SU-DHL-6 (cell line): ENCODE measurements at regions not wholly inside any gene's neighbourhood (a gene's known extent, or its start where the extent isn't known, plus 50 kb on each side); places are given as distances from the start of the nearest gene placed in this dataset.

ENCODE experiments used
- H2AFZ ChIP-seq: fragments of 200-600 bp; sonication (generic); 2 replicates; pipeline ENCODE4 v1.6.1; 2014; ENCODE audit warnings: low read depth, mild to moderate bottlenecking, moderate library complexity, mixed read lengths, antibody characterized with exemption, low read length; ENCODE audit not compliant: severe bottlenecking
- H3F3A ChIP-seq: fragments of 200-600 bp; shearing (Covaris generic); 2 replicates; pipeline ENCODE4 v1.6.0; 2016; ENCODE audit warnings: antibody characterized with exemption, mild to moderate bottlenecking; ENCODE audit not compliant: insufficient read depth
- H3K27ac ChIP-seq: fragments of 200-600 bp; sonication (generic); 2 replicates; pipeline ENCODE4 v1.5.1; 2016; ENCODE audit warnings: low read depth, mild to moderate bottlenecking, low read length, moderate library complexity, mixed read lengths
- H3K27me3 ChIP-seq: fragments of 200-600 bp; sonication (generic), shearing (Covaris generic); 2 replicates; pipeline ENCODE4 v1.6.0; 2014; ENCODE audit warnings: mild to moderate bottlenecking, low read length
- H3K36me3 ChIP-seq: fragments of 200-600 bp; sonication (generic); 2 replicates; pipeline ENCODE4 v1.6.1; 2014; ENCODE audit warnings: mild to moderate bottlenecking, low read length, mixed read lengths
- H3K4me2 ChIP-seq: fragments of 300-600, 200-600 bp; shearing (Covaris generic), sonication (generic); 2 replicates; pipeline ENCODE4 v1.6.0; 2014; ENCODE audit warnings: low read length, low read depth, mild to moderate bottlenecking; ENCODE audit not compliant: poor library complexity, severe bottlenecking
- H3K4me3 ChIP-seq: fragments of 200-600 bp; sonication (generic); 2 replicates; pipeline ENCODE4 v1.5.1; 2014; ENCODE audit warnings: antibody characterized with exemption, low read length, mild to moderate bottlenecking, mixed read lengths; ENCODE audit not compliant: insufficient read depth, poor library complexity, severe bottlenecking
- H3K79me2 ChIP-seq: fragments of 200-600 bp; sonication (generic); 2 replicates; pipeline ENCODE4 v1.6.1; 2014; ENCODE audit warnings: mild to moderate bottlenecking, low read length, moderate library complexity; ENCODE audit not compliant: insufficient read depth
- H3K9ac ChIP-seq: fragments of 200-600 bp; sonication (generic); 2 replicates; pipeline ENCODE4 v1.7.0; 2014; ENCODE audit warnings: mild to moderate bottlenecking, low read length
- H3K9me2 ChIP-seq: fragments of 200-600 bp; sonication (generic); replicated peaks from 2 replicates; pipeline ENCODE4 v1.6.1; 2014; ENCODE audit warnings: low read length; ENCODE audit not compliant: insufficient read depth
- H3K9me3 ChIP-seq: fragments of 200-600 bp; sonication (generic); 2 replicates; pipeline ENCODE4 v1.6.1; 2014; ENCODE audit warnings: low read length, mixed read lengths; ENCODE audit not compliant: insufficient read depth
- H4K20me1 ChIP-seq: fragments of 200-600 bp; sonication (generic); 2 replicates; pipeline ENCODE4 v1.6.1; 2014; ENCODE audit warnings: low read depth, mild to moderate bottlenecking, antibody characterized with exemption, low read length, moderate library complexity, mixed read lengths
- EZH2phosphoT487 ChIP-seq: fragments of 200-600 bp; sonication (generic), shearing (Covaris generic); conservative IDR thresholded peaks from 2 replicates; pipeline ENCODE4 v1.6.1; 2018; ENCODE audit warnings: mild to moderate bottlenecking, antibody characterized with exemption, low read length, moderate library complexity, mixed read lengths
- TF ChIP-seq, protein P1 (sequence below): fragments of 200-600 bp; sonication (generic); IDR thresholded peaks from one replicate; pipeline ENCODE4 v1.5.1; 2017; ENCODE audit warnings: antibody characterized with exemption, mild to moderate bottlenecking, low read length, moderate library complexity; ENCODE audit not compliant: insufficient read depth, poor library complexity, severe bottlenecking

DNA sequence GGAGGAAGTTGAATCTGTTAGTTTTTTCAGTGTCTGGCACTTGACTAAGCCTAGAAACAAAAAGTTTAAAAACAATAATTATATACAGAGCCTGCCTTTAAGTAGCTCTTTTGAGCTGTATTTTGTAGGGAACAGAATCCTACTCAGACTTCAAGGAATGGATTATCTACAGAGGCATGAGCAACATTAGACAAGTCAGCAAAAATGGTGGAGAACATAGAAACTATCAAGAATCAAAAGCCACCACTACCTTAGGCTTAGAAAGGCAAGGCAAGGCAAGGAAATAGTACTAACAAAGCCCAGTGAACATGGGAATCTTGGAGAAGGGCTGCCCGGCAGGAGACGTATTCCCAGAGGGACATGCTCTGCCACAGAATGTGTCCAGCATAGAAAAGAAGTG is 353.6 kb upstream of the FAT3 start:
- Histone ChIP-seq H3F3A (no peaks in the 10 kb centered on the region), H3K27ac (no peak overlapping the region), H3K4me2 (no peak overlapping the region), H3K36me3 (no peaks in the 10 kb centered on the region), H4K20me1 (no peaks in the 10 kb centered on the region), H3K4me3 (no peak overlapping the region), H2AFZ (no peak overlapping the region), H3K9me3 (no peaks in the 10 kb centered on the region), H3K27me3 (no peaks in the 10 kb centered on the region), H3K9ac (no peak overlapping the region), H3K79me2 (no peaks in the 10 kb centered on the region), H3K9me2 (no peaks in the 10 kb centered on the region)
- TF ChIP-seq, protein P1, sequence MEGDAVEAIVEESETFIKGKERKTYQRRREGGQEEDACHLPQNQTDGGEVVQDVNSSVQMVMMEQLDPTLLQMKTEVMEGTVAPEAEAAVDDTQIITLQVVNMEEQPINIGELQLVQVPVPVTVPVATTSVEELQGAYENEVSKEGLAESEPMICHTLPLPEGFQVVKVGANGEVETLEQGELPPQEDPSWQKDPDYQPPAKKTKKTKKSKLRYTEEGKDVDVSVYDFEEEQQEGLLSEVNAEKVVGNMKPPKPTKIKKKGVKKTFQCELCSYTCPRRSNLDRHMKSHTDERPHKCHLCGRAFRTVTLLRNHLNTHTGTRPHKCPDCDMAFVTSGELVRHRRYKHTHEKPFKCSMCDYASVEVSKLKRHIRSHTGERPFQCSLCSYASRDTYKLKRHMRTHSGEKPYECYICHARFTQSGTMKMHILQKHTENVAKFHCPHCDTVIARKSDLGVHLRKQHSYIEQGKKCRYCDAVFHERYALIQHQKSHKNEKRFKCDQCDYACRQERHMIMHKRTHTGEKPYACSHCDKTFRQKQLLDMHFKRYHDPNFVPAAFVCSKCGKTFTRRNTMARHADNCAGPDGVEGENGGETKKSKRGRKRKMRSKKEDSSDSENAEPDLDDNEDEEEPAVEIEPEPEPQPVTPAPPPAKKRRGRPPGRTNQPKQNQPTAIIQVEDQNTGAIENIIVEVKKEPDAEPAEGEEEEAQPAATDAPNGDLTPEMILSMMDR: no peak
- no peak for TF ChIP-seq EZH2phosphoT487

DNA sequence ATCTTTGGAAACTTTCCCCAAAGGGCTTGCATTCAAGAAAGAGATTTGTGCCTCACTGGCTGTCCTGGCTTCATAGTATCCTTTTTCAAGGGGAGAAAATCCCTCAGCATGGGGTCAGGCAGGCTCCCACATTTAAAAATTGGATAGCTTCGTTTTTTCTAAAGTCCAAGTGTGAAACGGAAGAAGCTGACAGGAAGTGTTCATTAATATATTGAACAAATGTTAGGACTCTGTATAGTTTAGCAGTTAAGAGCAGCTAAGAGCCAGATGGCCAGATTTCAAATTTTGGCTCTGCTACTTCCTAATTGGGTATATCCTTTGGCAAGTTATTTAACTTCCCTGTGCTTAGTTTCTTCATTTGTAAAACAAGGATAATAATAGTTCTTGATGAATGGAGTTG is 354.9 kb upstream of the FAT3 start:
- Histone ChIP-seq H3K9me2 (no peaks in the 10 kb centered on the region), H3K27me3 (no peaks in the 10 kb centered on the region), H3K9me3 (no peaks in the 10 kb centered on the region), H3K9ac (no peak overlapping the region), H3F3A (no peaks in the 10 kb centered on the region), H4K20me1 (no peaks in the 10 kb centered on the region), H3K4me3 (no peak overlapping the region), H3K36me3 (no peaks in the 10 kb centered on the region), H3K4me2 (no peak overlapping the region), H3K79me2 (no peaks in the 10 kb centered on the region), H2AFZ (no peak overlapping the region), H3K27ac (no peak overlapping the region)
- TF ChIP-seq, protein P1: no peak
- TF ChIP-seq EZH2phosphoT487: no peak

DNA sequence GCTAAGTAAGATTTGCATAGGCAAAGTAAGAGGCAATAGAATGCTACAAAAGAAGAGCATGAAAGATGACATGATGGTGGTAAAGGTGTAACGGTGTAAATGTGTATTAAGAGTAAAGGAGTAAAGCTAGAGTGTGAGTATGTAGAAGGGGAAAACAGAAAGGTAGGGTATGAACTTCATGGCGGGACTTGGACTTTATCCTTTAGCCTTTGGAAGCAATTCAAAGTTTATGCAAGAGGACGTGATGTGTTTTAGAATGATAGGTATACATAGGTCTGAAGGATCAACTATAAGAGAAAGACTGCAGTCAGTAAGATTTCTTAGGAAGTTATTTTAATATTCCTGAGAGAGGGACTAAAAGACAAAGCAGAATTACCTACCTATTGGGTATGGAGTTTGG is 358.0 kb upstream of the FAT3 start:
- Histone ChIP-seq H3K9me3 (no peaks in the 10 kb centered on the region), H3K4me2 (no peak overlapping the region), H3K27ac (no peak overlapping the region), H3K9ac (no peak overlapping the region), H3K36me3 (no peaks in the 10 kb centered on the region), H3K9me2 (no peaks in the 10 kb centered on the region), H3K4me3 (no peak overlapping the region), H3K27me3 (no peaks in the 10 kb centered on the region), H3F3A (no peaks in the 10 kb centered on the region), H3K79me2 (no peaks in the 10 kb centered on the region), H4K20me1 (no peaks in the 10 kb centered on the region), H2AFZ (no peak overlapping the region)
- TF ChIP-seq, protein P1: no peak
- no peak for TF ChIP-seq EZH2phosphoT487

DNA sequence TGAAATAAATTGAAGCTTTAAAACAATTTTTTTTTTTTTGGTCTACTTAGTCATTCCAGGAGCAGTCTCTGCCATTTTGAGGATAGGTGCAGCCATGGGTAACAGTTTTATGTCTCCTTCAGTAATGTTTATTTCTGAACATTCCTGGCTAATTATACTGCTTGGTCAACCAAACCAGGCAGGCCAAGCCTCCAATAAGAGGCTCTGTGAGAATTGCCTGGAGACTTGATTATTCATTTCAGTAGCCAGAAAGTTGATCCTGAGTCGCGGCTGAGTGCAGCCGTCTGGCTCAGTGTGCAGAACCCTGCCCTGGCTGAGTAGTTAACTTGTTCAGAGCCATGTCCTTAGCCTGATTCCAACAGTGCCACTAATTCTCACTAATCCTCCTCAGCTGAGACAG is 364.0 kb upstream of the FAT3 start:
- no peaks in the 10 kb centered on the region for H3K36me3 ChIP-seq
- no peaks in the 10 kb centered on the region for H3K9me3 ChIP-seq
- no peak overlapping the region for H3K4me3 ChIP-seq
- no peak overlapping the region for H3K27ac ChIP-seq
- no peaks in the 10 kb centered on the region for H3K27me3 ChIP-seq
- no peak for TF ChIP-seq EZH2phosphoT487
- TF ChIP-seq, protein P1: no peak
- H4K20me1 ChIP-seq: no peaks in the 10 kb centered on the region
- H3K9ac ChIP-seq: no peak overlapping the region
- no peaks in the 10 kb centered on the region for H3K79me2 ChIP-seq
- no peak overlapping the region for H2AFZ ChIP-seq
- no peak overlapping the region for H3K4me2 ChIP-seq
- no peaks in the 10 kb centered on the region; the same call in none of the 2 replicates for H3K9me2 ChIP-seq
- no peaks in the 10 kb centered on the region for H3F3A ChIP-seq
